IMR-90 (cell line): ENCODE measurements at regions not wholly inside any gene's neighbourhood (a gene's known extent, or its start where the extent isn't known, plus 50 kb on each side); places are given as distances from the start of the nearest gene placed in this dataset.

Experiments used
- ATAC-seq: fragments of 200-7000 bp; cut with Tn5 transposase; 2 replicates; pipeline ENCODE4 v1.9.1; 2020; ENCODE audit warnings: low read depth, mild to moderate bottlenecking, moderate library complexity
- BruUV-seq: library from RNA; stranded (reverse); fragments of 400-500 nt; replicated peaks from 2 replicates; lab custom pipeline; 2021; lab: Mats Ljungman, UMichigan
- CTCF ChIA-PET: fragments of 300-600 bp; formaldehyde crosslinking; extraction: SDS; loops from one replicate; lab custom pipeline; 2021; ENCODE audit warnings: antibody characterized with exemption; lab: Yijun Ruan, JAX
- POLR2A ChIA-PET: fragments of 300-600 bp; sonication (Branson Sonifier 250); formaldehyde crosslinking; loops from one replicate; lab custom pipeline; 2022; ENCODE audit warnings: antibody characterized with exemption; ENCODE audit not compliant: unreplicated experiment; lab: Charles Lee
- DNase-seq: peaks from one replicate; pipeline ENCODE4 v3.0.0; 2013
- H2AFZ ChIP-seq: replicated peaks from 2 replicates; pipeline ENCODE3; 2013; ENCODE audit warnings: low read length, mild to moderate bottlenecking; ENCODE audit not compliant: poor library complexity
- H2AK5ac ChIP-seq: 2 replicates; pipeline ENCODE4 v1.6.1; 2013; ENCODE audit warnings: low read depth, low read length, inconsistent platforms
- H2AK9ac ChIP-seq: replicated peaks from 2 replicates; pipeline ENCODE3; 2013; ENCODE audit warnings: mild to moderate bottlenecking, low read depth, low read length, moderate library complexity; ENCODE audit not compliant: poor library complexity
- H2BK120ac ChIP-seq: 2 replicates; pipeline ENCODE4 v1.6.1; 2013; ENCODE audit warnings: low read depth, low read length, inconsistent platforms
- H2BK15ac ChIP-seq: 3 replicates; pipeline ENCODE4 v1.6.1; 2013; ENCODE audit warnings: low read depth, low read length, inconsistent platforms
- H2BK20ac ChIP-seq: 2 replicates; pipeline ENCODE4 v1.6.1; 2013; ENCODE audit warnings: low read depth, mild to moderate bottlenecking, inconsistent platforms, low read length, moderate library complexity
- H2BK5ac ChIP-seq: 2 replicates; pipeline ENCODE4 v1.6.1; 2013; ENCODE audit warnings: mild to moderate bottlenecking, low read depth, low read length, inconsistent platforms; ENCODE audit not compliant: poor library complexity, severe bottlenecking
- H3K14ac ChIP-seq: replicated peaks from 2 replicates; pipeline ENCODE4 v1.6.1; 2013; ENCODE audit warnings: low read depth, low read length, inconsistent platforms
- H3K18ac ChIP-seq: 2 replicates; pipeline ENCODE4 v1.6.1; 2013; ENCODE audit warnings: low read depth, low read length, control low read depth
- H3K23ac ChIP-seq: 2 replicates; pipeline ENCODE4 v1.6.1; 2013; ENCODE audit warnings: low read depth, low read length, inconsistent platforms
- H3K27ac ChIP-seq: 2 replicates; pipeline ENCODE4 v1.5.1; 2013; ENCODE audit warnings: mild to moderate bottlenecking, control low read depth, low read length; ENCODE audit not compliant: insufficient read depth
- H3K27me3 ChIP-seq: 2 replicates; pipeline ENCODE4 v1.6.1; 2013; ENCODE audit warnings: low read length; ENCODE audit not compliant: control insufficient read depth, insufficient read depth
- H3K36me3 ChIP-seq: 2 replicates; pipeline ENCODE4 v1.6.1; 2013; ENCODE audit warnings: low read length, mixed read lengths; ENCODE audit not compliant: control insufficient read depth, insufficient read depth
- H3K4ac ChIP-seq: 2 replicates; pipeline ENCODE4 v1.6.1; 2013; ENCODE audit warnings: low read depth, low read length, inconsistent platforms
- H3K4me1 ChIP-seq: 2 replicates; pipeline ENCODE4 v1.6.1; 2013; ENCODE audit warnings: low read length, mixed read lengths; ENCODE audit not compliant: control insufficient read depth, insufficient read depth
- H3K4me2 ChIP-seq: 2 replicates; pipeline ENCODE4 v1.6.1; 2013; ENCODE audit warnings: low read depth, mild to moderate bottlenecking, control low read depth, low read length, moderate library complexity
- H3K4me3 ChIP-seq: 2 replicates; pipeline ENCODE4 v1.5.1; 2013; ENCODE audit warnings: low read depth, mild to moderate bottlenecking, control low read depth, low read length, moderate library complexity; ENCODE audit not compliant: insufficient read depth
- H3K56ac ChIP-seq: 2 replicates; pipeline ENCODE4 v1.6.1; 2013; ENCODE audit warnings: low read length, inconsistent platforms; ENCODE audit not compliant: insufficient read depth; ENCODE audit errors: extremely low read depth
- H3K79me1 ChIP-seq, 2 experiments: 2 replicates each; pipeline ENCODE4 v1.6.1; 2013; ENCODE audit warnings: low read length in 2 of 2, inconsistent platforms in 1 of 2, low read depth in 1 of 2
- H3K9ac ChIP-seq: 2 replicates; pipeline ENCODE4 v1.6.1; 2013; ENCODE audit warnings: low read depth, low read length, control low read depth
- H3K9me1 ChIP-seq: 2 replicates; pipeline ENCODE4 v1.6.1; 2013; ENCODE audit warnings: low read length, inconsistent platforms; ENCODE audit not compliant: insufficient read depth
- H3K9me3 ChIP-seq: 2 replicates; pipeline ENCODE4 v1.6.1; 2013; ENCODE audit warnings: low read length; ENCODE audit not compliant: control insufficient read depth, insufficient read depth
- H4K20me1 ChIP-seq: 2 replicates; pipeline ENCODE4 v1.6.1; 2013; ENCODE audit warnings: low read length, inconsistent platforms; ENCODE audit not compliant: insufficient read depth
- H4K5ac ChIP-seq: 2 replicates; pipeline ENCODE4 v1.6.1; 2013; ENCODE audit warnings: mild to moderate bottlenecking, low read depth, low read length, control low read depth
- H4K8ac ChIP-seq, 2 experiments: 2 replicates each; pipeline ENCODE4 v1.6.1; 2013; ENCODE audit warnings: low read depth in 2 of 2, low read length in 2 of 2, control low read depth in 1 of 2, inconsistent platforms in 1 of 2
- H4K91ac ChIP-seq: 2 replicates; pipeline ENCODE4 v1.6.1; 2013; ENCODE audit warnings: low read depth, low read length, inconsistent platforms; ENCODE audit not compliant: insufficient read depth
- CEBPB ChIP-seq: IDR thresholded peaks from 2 replicates; pipeline ENCODE4 v1.6.1; 2012; ENCODE audit warnings: low read depth, low read length, improper control_type of control experiment
- MXI1 ChIP-seq: IDR thresholded peaks from 2 replicates; pipeline ENCODE4 v1.6.1; 2012; ENCODE audit warnings: low read depth, mild to moderate bottlenecking, low read length, moderate library complexity, borderline replicate concordance
- RAD21 ChIP-seq: IDR thresholded peaks from 2 replicates; pipeline ENCODE4 v1.6.1; 2012; ENCODE audit warnings: low read length, improper control_type of control experiment
- SMC3 ChIP-seq: fragments of 150-350 bp; IDR thresholded peaks from 2 replicates; pipeline ENCODE4 v1.6.1; 2016; ENCODE audit warnings: low read depth, mild to moderate bottlenecking, antibody characterized with exemption, low read length, moderate library complexity
- WGBS, 2 experiments: methylation state at CpG; one replicate each; pipeline versions ENCODE4 v1.1.5 to v1.1.7; 2013; ENCODE audit warnings: missing lambda C conversion rate in 2 of 2; ENCODE audit not compliant: insufficient read length in 1 of 2; ENCODE audit errors: extremely low coverage in 2 of 2; 5-methylcytosine and 5-hydroxymethylcytosine counted together
- dilution Hi-C: fragments of 300-500 bp; cut with HindIII; formaldehyde crosslinking; loops from one replicate; pipeline ENCODE4 v1.14.3; 2018; ENCODE audit warnings: low sequenced_read_pairs; ENCODE audit not compliant: unreplicated experiment
- in situ Hi-C: fragments of 300-500 bp; cut with MboI; formaldehyde crosslinking; loops from 3 replicates; pipeline ENCODE4 v1.14.3; 2019; ENCODE audit warnings: low sequenced_read_pairs, inconsistent platforms, mixed read lengths
- intact Hi-C: fragments of 100-400 bp; cut with micrococcal nuclease; formaldehyde crosslinking; loops from 2 replicates; pipeline ENCODE4 v1.10.0; 2022
- TF ChIP-seq, protein P1 (sequence below): fragments of 150-350 bp; IDR thresholded peaks from 2 replicates; pipeline ENCODE4 v1.6.1; 2017; ENCODE audit warnings: mild to moderate bottlenecking, antibody characterized with exemption, low read length, low read depth
- TF ChIP-seq, protein P2 (sequence below): conservative IDR thresholded peaks from 2 replicates; pipeline ENCODE4 v1.5.1; 2012; ENCODE audit warnings: mild to moderate bottlenecking, low read depth, low read length, improper control_type of control experiment

DNA sequence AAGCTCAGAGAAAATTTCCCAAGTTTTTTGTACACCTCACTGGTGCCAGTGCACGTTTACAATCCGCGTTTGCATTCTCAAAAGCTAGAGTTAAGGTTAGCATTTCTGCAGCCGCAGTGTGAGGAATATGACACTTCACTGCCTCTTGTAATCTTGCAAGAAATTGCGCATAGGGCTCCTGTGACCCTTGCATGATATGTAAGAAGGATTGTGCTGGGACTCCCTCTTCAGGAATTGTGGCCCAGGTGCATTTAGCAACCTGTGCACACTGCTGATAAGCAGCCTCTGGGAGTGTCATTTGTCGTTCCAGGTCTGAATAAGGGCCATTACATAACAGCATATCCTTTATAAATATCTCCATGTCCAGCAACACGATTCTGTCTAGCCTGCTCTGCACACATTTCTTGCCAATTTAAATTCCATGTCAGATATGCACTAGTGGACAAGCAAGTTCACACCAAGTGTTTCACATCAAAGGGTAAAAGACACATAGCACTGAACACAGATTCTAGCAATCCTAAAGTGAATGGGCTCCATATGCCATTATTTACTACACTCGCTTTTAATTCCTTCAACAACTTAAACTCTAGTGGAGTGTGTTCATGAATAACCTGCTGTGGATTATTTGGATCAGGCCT is 69.2 kb upstream of the INCENP start:
- Histone ChIP-seq H4K91ac (no peak overlapping the region), H3K9me3 (no peaks in the 10 kb centered on the region; the same call in 1 of the 2 replicates), H3K23ac (no peak overlapping the region), H2AK9ac (no peak overlapping the region), H4K5ac (no peak overlapping the region), H3K56ac (no peak overlapping the region), H3K4ac (no peak overlapping the region), H2AK5ac (no peak overlapping the region), H4K20me1 (no peaks in the 10 kb centered on the region), H2BK20ac (no peak overlapping the region), H3K79me1 (no peaks in the 10 kb centered on the region), H4K8ac (no peak overlapping the region), H3K27ac (no peak overlapping the region), H3K9me1 (no peaks in the 10 kb centered on the region), H2BK120ac (no peak overlapping the region), H3K4me1 (no peaks in the 10 kb centered on the region), H3K4me3 (no peak overlapping the region), H2AFZ (no peak overlapping the region), H3K18ac (no peak overlapping the region), H3K9ac (no peak overlapping the region), H2BK15ac (no peak overlapping the region), H3K27me3 (peaks cover 15% of the 10 kb centered on the region), H3K14ac (no peak overlapping the region), H3K36me3 (no peaks in the 10 kb centered on the region), H2BK5ac (no peak overlapping the region), H3K4me2 (no peak overlapping the region)
- no CpG with 5 or more reads among the region's 8 CpGs for WGBS, 2 experiments
- in situ Hi-C loops (no loop called here), dilution Hi-C loops (no loop called here), intact Hi-C loops (no loop called here)
- ChIA-PET CTCF (interaction anchor here (0.7 kb wide), 1 partner anchor 184 kb away, joined by 3 read pairs; no protein-coding TSS in a partner anchor), POLR2A (no interaction called here)
- DNase-seq (peak; percentile 34), ATAC-seq (no peak)
- TF ChIP-seq, protein P1, sequence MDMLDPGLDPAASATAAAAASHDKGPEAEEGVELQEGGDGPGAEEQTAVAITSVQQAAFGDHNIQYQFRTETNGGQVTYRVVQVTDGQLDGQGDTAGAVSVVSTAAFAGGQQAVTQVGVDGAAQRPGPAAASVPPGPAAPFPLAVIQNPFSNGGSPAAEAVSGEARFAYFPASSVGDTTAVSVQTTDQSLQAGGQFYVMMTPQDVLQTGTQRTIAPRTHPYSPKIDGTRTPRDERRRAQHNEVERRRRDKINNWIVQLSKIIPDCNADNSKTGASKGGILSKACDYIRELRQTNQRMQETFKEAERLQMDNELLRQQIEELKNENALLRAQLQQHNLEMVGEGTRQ, result no peak
- TF ChIP-seq CEBPB (no peak), SMC3 (peak; percentile 30; the same call in 1 of the 2 replicates), RAD21 (peak; percentile 42), MXI1 (no peak)
- TF ChIP-seq, protein P2, sequence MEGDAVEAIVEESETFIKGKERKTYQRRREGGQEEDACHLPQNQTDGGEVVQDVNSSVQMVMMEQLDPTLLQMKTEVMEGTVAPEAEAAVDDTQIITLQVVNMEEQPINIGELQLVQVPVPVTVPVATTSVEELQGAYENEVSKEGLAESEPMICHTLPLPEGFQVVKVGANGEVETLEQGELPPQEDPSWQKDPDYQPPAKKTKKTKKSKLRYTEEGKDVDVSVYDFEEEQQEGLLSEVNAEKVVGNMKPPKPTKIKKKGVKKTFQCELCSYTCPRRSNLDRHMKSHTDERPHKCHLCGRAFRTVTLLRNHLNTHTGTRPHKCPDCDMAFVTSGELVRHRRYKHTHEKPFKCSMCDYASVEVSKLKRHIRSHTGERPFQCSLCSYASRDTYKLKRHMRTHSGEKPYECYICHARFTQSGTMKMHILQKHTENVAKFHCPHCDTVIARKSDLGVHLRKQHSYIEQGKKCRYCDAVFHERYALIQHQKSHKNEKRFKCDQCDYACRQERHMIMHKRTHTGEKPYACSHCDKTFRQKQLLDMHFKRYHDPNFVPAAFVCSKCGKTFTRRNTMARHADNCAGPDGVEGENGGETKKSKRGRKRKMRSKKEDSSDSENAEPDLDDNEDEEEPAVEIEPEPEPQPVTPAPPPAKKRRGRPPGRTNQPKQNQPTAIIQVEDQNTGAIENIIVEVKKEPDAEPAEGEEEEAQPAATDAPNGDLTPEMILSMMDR, result peak; percentile 36
- BruUV-seq, result no TSS peak
